Parathyroid adenoma (tissue), 2 donors: ENCODE measurements at regions not wholly inside any gene's neighbourhood (a gene's known extent, or its start where the extent isn't known, plus 50 kb on each side); places are given as distances from the start of the nearest gene placed in this dataset.

Experiments
- H2AFZ ChIP-seq: fragments of 300-600 bp; sonication (generic); one replicate; pipeline ENCODE4 v1.7.0; 2017; ENCODE audit warnings: antibody characterized with exemption, mild to moderate bottlenecking
- H3K27ac ChIP-seq: fragments of 300-600 bp; sonication (generic); one replicate; pipeline ENCODE4 v1.7.0; 2017
- H3K27me3 ChIP-seq: fragments of 300-600 bp; sonication (generic); one replicate; pipeline ENCODE4 v1.7.0; 2017; ENCODE audit warnings: low read length; ENCODE audit not compliant: control insufficient read depth, insufficient read depth
- H3K36me3 ChIP-seq: fragments of 300-600 bp; sonication (generic); one replicate; pipeline ENCODE4 v1.7.0; 2017; ENCODE audit warnings: low read length; ENCODE audit not compliant: control insufficient read depth, insufficient read depth
- H3K4me1 ChIP-seq: fragments of 300-600 bp; sonication (generic); one replicate; pipeline ENCODE4 v1.7.0; 2017; ENCODE audit warnings: control low read depth
- H3K4me2 ChIP-seq: fragments of 300-600 bp; sonication (generic); one replicate; pipeline ENCODE4 v1.7.0; 2017; ENCODE audit warnings: low read length
- H3K4me3 ChIP-seq: fragments of 300-600 bp; sonication (generic); one replicate; pipeline ENCODE4 v1.7.0; 2017; ENCODE audit warnings: low read depth, low read length
- H3K79me2 ChIP-seq: fragments of 300-600 bp; sonication (generic); one replicate; pipeline ENCODE4 v1.7.0; 2017; ENCODE audit warnings: control low read depth
- H3K9ac ChIP-seq: fragments of 300-600 bp; sonication (generic); one replicate; pipeline ENCODE4 v1.7.0; 2017; ENCODE audit warnings: mild to moderate bottlenecking
- H3K9me3 ChIP-seq: fragments of 300-600 bp; sonication (generic); one replicate; pipeline ENCODE4 v1.7.0; 2017; ENCODE audit warnings: low read length; ENCODE audit not compliant: control insufficient read depth
- TF ChIP-seq, protein P1 (sequence below): fragments of 300-600 bp; sonication (generic); IDR thresholded peaks from one replicate; pipeline ENCODE4 v1.7.0; 2017; ENCODE audit warnings: antibody characterized with exemption, mild to moderate bottlenecking
- donor health status: primary hyperparathyroidism.

DNA sequence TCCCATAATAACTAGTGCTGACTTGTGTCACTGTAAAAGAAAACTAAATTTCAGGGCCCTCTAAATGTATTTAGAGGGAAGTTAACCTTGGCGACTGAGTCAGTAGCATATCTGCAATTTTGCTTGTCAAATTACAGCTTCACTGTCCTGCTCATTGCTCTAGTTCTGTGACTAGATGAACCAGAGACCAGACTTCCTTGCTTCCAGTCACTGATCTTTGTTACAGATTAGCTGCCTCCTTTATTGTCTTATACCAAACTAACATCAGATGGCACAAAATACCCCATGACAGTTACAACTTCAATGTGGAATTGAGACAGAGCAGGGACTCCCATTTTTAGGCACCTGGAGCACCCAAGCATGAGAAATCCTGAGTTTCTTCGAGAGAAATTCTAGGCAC, 79.9 kb upstream of the POM121L12 start:
- Histone ChIP-seq H3K36me3 (no peaks in the 10 kb centered on the region), H3K27ac (no peak overlapping the region), H3K4me3 (no peak overlapping the region), H2AFZ (no peak overlapping the region), H3K4me2 (no peak overlapping the region), H3K9me3 (no peaks in the 10 kb centered on the region), H3K4me1 (no peaks in the 10 kb centered on the region), H3K9ac (no peak overlapping the region), H3K79me2 (no peaks in the 10 kb centered on the region), H3K27me3 (no peaks in the 10 kb centered on the region)
- TF ChIP-seq, protein P1, sequence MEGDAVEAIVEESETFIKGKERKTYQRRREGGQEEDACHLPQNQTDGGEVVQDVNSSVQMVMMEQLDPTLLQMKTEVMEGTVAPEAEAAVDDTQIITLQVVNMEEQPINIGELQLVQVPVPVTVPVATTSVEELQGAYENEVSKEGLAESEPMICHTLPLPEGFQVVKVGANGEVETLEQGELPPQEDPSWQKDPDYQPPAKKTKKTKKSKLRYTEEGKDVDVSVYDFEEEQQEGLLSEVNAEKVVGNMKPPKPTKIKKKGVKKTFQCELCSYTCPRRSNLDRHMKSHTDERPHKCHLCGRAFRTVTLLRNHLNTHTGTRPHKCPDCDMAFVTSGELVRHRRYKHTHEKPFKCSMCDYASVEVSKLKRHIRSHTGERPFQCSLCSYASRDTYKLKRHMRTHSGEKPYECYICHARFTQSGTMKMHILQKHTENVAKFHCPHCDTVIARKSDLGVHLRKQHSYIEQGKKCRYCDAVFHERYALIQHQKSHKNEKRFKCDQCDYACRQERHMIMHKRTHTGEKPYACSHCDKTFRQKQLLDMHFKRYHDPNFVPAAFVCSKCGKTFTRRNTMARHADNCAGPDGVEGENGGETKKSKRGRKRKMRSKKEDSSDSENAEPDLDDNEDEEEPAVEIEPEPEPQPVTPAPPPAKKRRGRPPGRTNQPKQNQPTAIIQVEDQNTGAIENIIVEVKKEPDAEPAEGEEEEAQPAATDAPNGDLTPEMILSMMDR, result no peak

DNA sequence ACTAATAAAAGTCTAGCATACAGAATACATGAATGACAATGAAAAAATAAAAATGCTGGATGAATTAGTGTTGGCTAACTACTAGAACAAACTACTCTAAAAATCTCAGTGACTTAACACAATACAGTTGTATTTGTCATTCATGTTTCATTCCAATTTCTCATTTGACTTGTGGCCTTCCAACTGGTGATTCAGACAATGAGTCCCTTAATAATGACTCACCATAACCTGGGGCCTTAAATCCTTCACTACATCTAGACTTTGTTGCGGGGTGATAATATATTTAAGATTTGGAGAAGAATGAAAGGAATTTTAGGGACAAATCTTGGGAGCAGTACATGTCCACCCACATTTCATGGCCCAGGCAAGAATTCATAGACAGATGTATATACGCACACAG, 90.5 kb upstream of the POM121L12 start:
- H3K4me3 ChIP-seq, result no peak overlapping the region
- H3K79me2 ChIP-seq, result no peaks in the 10 kb centered on the region
- no peak overlapping the region for H3K4me2 ChIP-seq
- H3K9me3 ChIP-seq, result no peaks in the 10 kb centered on the region
- H3K4me1 ChIP-seq, result no peaks in the 10 kb centered on the region
- no peaks in the 10 kb centered on the region for H3K36me3 ChIP-seq
- no peak overlapping the region for H2AFZ ChIP-seq
- H3K27ac ChIP-seq, result no peak overlapping the region
- no peak overlapping the region for H3K9ac ChIP-seq
- no peaks in the 10 kb centered on the region for H3K27me3 ChIP-seq
- TF ChIP-seq, protein P1, result no peak

DNA sequence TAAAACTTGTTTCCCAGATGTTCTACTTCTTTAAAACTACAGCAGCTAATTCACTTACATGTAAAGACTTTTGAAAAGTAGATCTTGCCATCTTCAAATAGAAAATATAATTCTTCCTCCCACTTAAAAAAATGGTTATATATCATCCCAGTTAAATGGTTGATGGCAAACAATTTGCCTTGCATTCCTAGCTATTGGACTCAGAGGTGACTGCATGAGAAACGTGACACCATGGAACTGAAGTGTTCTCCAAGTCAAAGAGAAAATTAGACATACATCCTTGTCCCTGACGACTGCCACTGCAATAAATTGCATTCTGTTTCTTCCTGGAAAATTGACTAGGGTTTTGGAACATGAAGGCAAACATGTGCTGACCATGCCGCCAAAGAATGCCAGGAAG, 95.0 kb upstream of the POM121L12 start:
- TF ChIP-seq, protein P1, result no peak
- Histone ChIP-seq H3K27me3 (no peaks in the 10 kb centered on the region), H3K9ac (no peak overlapping the region), H3K9me3 (no peaks in the 10 kb centered on the region), H2AFZ (no peak overlapping the region), H3K4me2 (no peak overlapping the region), H3K36me3 (no peaks in the 10 kb centered on the region), H3K4me3 (no peak overlapping the region), H3K4me1 (no peaks in the 10 kb centered on the region), H3K79me2 (no peaks in the 10 kb centered on the region), H3K27ac (no peak overlapping the region)

DNA sequence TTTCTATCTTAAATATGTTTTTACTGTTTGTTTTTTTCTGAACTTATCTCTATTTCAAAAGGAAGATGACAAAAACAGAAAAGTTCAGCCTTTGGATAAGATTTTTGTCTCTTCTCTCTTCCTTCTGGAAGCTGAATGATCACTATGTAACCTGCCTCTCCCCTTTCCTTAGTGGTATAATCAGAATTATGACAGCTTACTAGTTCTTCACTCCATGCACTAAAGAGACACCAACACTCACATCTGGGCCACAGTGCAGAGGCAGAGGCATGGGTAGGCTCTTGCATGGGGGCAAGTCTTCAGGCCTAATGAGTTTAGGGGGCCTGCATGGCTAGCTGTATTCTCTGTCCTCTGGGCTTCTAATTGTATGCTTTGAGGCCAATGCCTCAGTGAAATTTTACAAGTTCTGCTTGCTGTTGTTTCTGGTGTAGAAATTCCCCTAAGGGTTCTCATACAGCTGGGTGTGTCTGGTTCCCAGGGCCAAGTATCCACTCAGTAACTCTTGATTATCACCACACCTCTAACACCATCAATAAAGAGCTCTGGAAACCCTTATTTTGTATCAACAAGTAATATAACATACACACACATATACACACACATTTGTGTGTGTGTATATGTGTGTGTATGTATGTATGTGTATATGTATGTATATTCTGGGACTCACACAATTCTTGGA, 96.8 kb upstream of the POM121L12 start:
- Histone ChIP-seq H3K36me3 (no peaks in the 10 kb centered on the region), H3K9ac (no peak overlapping the region), H3K4me3 (no peak overlapping the region), H3K4me2 (no peak overlapping the region), H2AFZ (no peak overlapping the region), H3K9me3 (no peaks in the 10 kb centered on the region), H3K27me3 (no peaks in the 10 kb centered on the region), H3K79me2 (no peaks in the 10 kb centered on the region), H3K4me1 (no peaks in the 10 kb centered on the region), H3K27ac (no peak overlapping the region)
- TF ChIP-seq, protein P1, result no peak

DNA sequence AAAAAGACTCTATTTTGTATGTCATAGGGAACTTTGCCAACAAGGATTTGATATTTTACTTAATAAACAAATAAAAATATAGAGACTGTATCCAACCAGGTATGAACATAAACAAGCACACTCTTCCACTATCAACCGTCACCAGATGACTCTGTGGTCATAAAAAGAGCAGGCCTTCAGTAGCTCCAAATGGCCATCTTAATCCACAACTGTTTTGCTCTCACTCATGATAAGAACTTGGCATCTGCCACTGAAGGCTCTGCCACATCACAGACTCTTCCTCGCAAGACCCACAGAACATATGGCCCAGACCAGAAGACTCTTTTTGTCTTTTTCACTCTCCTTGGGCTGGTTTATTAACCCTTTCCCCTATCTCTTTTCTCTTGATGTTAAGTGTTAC, 98.7 kb upstream of the POM121L12 start:
- H3K9ac ChIP-seq, result no peak overlapping the region
- H3K27me3 ChIP-seq, result no peaks in the 10 kb centered on the region
- H3K27ac ChIP-seq, result no peak overlapping the region
- no peaks in the 10 kb centered on the region for H3K9me3 ChIP-seq
- no peaks in the 10 kb centered on the region for H3K4me1 ChIP-seq
- no peaks in the 10 kb centered on the region for H3K36me3 ChIP-seq
- H3K79me2 ChIP-seq, result no peaks in the 10 kb centered on the region
- no peak overlapping the region for H2AFZ ChIP-seq
- TF ChIP-seq, protein P1, result no peak
- no peak overlapping the region for H3K4me3 ChIP-seq
- H3K4me2 ChIP-seq, result no peak overlapping the region
